Anterior cingulate cortex (tissue), 58 donors: ENCODE measurements at regions not wholly inside any gene's neighbourhood (a gene's known extent, or its start where the extent isn't known, plus 50 kb on each side); places are given as distances from the start of the nearest gene placed in this dataset.
"Not testable (repeated sequence)": the region's sequence is repeated elsewhere in the genome, so short reads cannot be mapped to it uniquely, and the experiment has no call there.

Experiments used
- DNase-seq, 58 donors: peaks; one replicate each; lab custom pipeline; 2025; lab: John Stamatoyannopoulos, UW

DNA sequence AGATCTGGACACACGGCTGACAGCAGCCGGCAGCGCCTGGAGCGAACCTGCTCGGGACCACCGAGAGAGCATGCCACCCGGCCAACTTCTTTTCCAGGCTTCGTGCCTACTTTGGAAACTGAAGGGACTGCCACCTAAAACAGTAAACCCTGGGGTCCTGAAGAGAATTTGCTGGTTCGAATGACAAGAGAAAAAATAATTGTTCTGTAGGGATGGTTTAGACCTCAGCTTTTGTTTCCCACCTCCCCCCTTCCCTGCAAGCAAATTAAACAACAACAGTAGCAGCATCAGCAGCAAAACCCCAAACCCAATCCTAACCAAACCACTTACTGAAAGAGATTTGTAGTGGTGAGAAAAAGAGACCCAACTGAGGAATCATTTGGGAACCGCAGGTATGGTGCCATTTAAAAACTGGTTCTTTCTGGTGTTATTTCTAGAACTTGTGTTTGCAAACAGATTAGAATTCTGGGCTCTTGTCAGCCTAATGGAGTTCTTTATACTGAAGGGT, 105.6 kb downstream of the LEPR start:
- no peak for DNase-seq

DNA sequence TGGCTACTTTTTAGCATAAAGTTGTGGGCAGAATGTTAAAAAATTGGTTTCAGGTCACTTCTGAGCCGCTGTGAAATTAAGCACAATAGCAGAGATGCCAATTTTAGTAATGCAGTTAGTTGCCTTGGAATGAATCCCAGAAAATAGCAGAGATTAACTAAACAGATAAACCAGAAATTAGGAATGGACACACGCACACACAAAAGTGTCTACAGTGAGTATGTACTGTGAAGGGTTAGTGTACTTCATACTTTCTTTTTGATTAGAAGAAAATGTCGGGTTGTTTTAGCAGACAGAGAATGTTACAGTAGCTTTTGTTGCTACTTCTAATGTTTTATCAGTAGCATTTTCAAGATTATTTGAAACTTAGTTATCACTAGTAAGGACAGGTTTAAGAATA, 106.7 kb downstream of the LEPR start:
- no peak for DNase-seq

DNA sequence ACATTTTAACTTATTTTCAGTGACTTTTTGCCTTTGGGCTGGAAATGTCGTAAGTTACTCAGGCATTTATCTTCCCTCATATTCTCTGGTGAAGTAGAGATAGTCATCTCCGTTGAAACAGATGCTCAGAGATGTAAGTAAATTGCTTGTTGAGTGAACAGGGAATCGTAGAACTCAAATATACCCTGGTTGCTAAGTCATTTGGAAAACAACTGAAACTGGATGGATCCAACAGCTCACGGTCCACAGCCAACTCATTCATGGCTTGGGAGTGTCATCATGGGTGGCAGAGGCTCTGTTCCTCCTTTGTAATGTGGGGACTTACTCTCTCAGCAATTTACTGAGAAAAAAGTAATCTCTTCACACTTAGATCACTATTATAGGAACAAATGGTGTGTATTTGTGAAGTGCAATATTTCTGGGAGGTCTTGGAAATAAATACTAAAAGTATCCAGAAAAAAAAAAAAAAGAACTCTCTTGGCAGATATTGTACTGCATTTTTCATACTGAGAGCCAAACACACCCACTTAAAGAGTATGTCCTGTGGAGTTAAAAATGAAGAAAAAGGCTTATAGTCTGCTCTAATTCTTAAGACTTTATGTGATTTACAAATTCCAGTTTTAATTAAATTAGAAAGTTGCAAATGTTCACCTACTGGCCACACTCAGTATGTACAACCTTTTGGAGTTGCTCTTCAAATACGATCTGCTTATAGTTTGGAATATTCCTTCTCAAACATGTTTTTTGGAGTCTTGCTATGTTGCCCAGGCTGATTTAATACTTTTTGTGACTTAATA, 107.4 kb downstream of the LEPR start:
- peak in 1 of 58 donors; percentile 0 for DNase-seq

DNA sequence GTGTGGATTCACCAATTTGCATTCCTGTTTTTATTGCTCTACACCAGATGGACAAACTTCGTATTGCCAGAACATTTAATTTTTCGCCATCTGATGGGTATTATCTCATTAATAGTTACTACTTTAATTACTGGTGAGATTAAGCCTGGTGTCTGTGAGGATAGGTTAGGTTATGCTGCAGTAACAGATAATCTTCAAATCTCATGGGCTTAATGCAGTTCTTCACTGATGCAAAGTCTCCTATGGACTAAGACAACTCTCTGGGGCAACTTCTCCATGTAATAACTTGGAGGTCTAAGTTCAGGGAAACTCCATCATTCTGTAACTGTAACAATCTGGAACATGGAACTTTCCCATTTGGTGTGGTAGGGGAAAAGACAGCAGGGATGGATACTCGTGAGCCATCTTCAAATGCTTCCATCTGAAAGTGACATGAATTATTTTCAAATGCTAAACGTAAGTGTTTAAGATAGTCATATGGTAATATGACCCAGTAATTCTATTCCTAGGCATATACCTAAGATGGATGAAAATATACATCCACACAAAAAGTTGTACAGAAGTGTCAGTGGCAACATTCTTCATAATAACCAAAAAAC, 111.6 kb downstream of the LEPR start:
- no peak for DNase-seq

DNA sequence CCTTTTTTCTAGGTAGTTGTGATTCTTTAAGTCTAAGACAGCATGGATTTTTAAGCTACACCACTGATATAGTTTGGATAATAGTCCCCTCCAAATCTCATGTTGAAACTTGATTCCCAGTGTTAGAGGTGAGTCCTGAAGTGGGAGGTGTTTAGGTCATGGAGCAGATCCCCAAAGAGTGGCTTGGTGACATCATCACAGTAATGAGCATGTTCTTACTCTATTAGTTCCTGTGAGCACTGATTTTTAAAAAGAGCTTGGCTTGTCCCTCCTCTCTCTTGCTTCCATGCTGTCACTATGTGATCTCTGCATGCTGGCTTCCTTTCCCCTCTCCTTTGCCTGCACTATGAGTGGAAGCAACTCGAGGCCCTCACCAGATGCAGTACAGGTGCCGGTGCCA, 115.5 kb downstream of the LEPR start:
- DNase-seq, result no peak

DNA sequence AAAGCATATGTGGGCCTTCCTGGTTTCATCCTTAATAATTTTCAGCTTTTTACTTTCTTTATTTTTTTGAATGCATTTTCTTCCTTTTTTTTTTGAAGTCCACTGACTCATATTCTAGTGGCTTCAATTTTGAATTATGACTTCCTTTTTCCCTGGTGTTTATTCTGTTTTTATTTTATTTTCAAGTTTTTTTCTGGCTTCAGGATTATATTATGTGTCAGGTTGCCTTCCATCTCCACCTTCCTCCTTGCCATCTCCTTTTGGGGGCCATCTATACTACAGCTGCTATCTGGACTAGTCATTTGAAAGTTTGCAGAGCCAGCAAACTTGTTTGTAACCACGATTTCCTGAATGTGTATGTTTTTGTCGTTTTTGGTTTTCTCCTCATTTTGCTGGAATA, 117.6 kb downstream of the LEPR start:
- DNase-seq, result no peak

DNA sequence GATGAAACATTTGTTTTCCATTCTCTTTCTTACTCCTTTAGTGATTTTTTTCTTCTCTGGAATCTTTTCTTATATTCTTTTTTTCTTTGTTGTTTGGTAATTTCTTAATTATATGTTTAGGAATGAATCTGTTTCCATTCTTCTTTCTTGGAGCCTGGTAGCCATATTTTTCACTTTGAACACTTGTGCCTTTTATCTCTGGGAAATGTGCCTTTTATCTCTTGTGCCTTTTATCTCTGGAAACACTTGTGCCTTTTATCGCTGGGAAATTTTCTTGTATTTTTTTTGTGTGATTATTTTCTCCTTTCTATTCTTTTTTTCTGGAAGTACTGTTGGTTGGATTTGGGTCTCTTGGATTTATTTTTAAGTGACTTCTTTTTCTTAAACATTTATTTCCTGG, 118.2 kb downstream of the LEPR start:
- no peak for DNase-seq

DNA sequence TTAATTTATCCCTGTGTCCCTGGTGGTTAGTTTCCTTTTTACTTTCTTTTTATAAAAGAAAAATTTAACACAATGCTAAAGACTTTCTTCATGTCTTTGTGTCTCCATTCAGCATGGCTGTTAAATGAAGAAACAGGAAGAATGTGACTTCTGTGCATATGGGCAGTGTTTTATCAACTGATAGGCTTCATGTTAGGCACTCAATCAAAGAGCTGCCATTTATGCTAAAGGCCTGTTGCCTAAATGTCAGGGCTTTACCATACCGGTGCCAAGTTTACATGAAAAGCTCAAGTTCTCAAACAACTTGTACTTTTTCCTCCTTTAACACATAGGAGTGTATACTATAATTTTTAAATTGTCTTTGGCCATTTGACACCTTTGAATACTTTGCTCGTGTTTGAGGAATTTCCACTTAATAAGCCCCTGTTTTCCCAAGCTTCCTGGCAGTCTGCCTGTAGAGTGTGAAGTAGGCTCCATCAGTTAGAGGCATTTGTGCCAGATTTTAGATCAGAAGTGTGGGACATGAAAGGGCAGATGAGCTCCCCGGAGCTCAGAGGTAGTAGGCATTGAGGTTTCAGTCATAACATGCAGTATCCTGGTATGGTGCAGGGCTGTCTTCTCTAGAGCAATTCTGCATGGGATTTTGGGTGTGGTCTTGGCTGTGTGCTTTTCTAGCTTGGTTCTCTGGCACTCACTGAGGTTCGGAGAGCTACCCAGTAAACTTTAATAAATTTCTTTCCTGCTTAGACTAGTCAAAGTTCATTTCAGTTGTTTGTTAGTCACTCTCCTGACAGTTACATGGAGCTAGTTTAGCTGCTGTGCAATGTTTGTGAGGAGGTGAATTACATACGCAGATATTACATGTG, 119.0 kb downstream of the LEPR start:
- no peak for DNase-seq

DNA sequence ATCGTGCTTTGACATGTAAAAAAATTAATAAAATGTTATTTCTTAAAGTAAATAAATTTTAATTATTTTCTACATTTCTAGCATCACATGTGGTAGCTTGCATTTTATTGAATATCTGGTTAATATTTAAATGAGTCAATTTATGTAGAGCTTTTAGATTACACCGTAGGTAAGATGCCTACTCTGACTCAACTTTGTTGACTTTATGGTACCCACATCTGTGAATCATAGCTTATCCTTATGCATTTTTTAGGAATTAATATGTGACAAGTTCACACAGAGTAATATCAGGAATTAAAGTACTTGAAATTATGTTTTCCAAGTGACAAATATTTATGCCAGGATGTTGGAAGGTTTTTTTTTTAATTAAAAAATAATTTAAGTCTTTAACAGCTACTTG, 120.7 kb downstream of the LEPR start:
- no peak for DNase-seq

DNA sequence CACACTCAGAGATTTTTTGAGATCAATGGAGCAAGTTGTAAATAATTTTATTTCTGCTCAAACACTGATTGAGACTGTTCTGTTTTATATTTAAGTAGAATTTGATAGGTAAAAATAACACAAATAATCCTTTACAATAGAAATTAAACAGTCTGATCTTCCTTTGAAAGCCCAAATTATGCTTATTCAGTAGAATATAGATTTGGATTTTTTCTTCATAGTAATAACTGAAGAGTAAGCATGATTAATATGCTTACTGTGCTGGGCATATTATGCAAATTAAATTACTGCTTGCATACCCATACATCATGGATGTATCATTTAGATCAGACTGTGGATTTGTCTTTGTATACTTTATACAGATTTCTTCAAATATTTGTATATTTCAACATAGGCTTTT, 121.4 kb downstream of the LEPR start:
- no peak for DNase-seq

DNA sequence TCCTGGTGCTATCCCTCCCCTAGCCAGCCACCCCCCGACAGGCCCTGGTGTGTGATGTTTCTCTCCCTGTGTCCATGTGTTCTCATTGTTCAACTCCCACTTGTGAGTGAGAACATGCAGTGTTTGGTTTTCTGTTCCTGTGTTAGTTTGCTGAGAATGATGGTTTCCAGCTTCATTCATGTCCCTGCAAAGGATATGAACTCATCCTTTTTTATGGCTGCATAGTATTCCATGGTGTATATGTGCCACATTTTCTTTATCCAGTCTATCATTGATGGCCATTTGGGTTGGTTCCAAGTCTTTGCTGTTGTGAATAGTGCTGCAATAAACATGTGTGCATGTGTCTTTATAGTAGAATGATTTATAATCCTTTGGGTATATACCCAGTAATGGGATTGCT, 122.1 kb downstream of the LEPR start:
- DNase-seq, result not testable (repeated sequence)

DNA sequence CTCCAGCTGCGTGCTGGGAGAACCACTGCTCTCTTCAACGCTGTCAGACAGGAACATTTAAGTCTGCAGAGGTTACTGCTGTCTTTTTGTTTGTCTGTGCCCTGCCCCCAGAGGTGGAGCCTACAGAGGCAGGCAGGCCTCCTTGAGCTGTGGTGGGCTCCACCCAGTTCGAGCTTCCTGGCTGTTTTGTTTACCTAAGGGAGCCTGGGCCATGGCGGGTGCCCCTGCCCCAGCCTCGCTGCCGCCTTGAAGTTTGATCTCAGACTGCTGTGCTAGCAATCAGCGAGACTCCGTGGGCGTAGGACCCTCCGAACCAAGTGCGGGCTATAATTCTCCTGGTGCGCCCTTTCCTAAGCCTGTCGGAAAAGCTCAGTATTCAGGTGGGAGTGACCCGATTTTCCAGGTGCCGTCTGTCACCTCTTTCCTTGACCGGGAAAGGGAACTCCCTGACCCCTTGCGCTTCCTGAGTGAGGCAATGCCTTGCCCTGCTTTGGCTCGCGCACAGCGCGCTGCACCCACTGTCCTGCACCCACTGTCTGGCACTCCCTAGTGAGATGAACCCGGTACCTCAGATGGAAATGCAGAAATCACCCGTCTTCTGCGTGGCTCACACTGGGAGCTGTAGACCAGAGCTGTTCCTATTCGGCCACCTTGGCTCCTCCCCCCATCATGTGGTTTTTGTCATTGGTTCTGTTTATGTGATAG, 130.0 kb downstream of the LEPR start:
- DNase-seq, result not testable (repeated sequence)

DNA sequence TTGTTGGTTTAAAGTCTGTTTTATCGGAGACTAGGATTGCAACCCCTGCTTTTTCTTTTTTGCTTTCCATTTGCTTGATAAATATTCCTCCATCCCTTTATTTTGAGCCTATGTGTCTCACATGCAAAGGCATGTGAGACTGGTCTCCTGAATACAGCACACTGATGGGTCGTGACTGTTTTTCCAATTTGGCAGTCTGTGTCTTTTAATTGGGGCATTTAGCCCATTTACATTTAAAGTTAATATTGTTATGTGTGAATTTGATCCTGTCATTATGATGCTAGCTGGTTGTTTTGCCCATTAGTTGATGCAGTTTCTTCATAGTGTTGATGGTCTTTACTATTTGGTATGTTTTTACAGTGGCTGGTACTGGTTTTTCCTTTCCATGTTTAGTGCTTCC, 132.0 kb downstream of the LEPR start:
- DNase-seq, result not testable (repeated sequence)

DNA sequence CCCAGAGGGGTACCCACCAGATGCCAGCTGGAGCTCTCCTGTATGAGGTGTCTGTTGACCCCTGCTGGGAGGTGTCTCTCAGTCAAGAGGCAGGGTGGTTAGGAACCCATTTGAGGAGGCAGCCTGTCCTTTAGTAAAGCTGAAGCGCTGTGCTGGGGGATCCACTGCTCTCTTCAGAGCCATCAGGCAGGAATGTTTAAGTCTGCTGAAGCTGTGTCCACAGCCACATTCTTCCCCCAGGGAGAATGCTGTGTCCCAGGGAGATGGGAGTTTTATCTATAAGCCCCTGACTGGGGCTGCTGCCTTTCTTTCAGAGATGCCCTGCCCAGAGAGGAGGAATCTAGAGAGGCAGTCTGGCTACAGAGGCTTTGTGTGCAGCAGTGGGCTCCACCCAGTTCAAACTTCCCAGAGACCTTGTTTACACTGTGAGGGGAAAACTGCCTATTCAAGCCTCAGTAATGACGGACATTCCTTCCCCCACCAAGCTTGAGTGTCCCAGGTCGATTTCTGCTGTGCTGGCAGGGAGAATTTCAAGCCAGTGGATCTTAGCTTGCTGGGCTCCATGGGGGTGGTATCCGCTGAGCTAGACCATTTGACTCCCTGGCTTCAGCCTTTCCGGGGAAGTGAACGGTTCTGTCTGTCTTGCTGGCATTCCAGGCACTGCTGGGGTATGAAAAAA, 133.8 kb downstream of the LEPR start:
- not testable (repeated sequence) for DNase-seq

DNA sequence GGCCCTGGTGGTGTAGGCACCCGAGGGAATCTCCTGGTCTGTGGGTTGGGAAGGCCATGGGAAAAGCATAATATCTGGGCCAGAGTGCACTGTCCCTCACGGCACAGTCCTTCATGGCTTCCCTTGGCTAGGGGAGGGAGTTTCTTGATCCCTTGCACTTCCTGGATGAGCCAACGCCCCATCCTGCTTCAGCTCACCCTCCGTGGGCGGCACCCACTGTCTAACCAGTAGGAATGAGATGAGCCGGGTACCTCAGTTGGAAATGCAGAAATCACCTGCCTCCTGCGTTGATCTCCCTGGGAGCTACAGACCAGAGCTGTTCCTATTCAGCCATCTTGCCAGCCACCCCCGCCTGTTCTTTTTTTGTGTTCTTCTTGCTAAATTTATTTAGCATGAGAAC, 134.4 kb downstream of the LEPR start:
- DNase-seq, result peak in 10 of 58 donors; percentile 0 to 33 (median 6)

DNA sequence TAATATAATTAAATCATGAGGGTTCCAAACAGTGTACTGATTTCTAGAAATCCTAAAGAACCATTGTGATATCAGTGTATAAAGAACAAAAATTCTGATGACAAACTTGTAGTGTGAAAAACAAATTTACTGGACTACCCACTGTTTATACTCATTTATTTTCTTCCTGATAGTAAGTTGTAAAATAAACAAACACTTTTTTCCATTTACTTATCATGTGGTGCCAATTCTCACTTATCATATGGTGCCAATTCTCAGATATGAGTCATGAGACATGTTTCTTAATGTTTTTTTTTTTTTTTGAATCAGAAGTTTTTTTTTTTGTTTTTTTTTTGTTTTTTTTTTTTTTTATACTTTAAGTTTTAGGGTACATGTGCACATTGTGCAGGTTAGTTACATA, 137.7 kb downstream of the LEPR start:
- no peak for DNase-seq

DNA sequence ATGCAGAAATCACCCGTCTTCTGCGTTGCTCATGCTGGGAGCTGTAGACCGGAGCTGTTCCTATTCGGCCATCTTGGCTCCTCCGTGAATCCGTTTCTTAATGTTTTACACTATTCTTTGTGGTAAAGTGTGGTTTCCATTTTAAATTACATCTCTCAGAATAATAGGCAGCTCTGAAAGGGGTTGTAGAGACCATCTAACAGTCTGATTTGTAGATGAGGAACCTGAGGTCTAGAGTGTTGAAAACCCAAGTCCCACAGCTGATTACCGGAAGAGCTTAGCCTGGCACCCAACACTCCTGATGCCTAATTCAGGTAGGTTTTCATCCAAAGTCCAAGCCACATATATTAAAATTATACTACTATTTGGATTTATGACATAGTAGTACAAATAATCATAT, 144.0 kb downstream of the LEPR start:
- DNase-seq, result no peak

DNA sequence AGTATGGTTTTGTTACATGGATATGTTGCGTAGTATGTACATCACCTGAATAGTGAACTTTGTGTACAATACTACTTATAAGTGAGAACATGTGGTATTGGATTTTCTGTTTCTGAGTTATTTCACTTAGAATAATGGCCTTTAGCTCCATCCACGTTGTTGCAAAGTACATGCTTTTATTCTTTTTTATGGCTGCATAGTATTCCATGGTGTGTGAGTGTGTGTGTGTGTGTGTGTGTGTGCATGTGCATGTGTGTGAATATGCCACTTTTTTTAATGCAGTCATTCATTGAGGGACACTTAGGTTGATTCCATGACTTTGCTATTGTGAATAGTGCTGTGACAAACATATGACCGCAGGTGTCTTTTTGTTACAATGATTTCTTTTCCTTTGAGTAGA, 147.8 kb downstream of the LEPR start:
- DNase-seq, result no peak

DNA sequence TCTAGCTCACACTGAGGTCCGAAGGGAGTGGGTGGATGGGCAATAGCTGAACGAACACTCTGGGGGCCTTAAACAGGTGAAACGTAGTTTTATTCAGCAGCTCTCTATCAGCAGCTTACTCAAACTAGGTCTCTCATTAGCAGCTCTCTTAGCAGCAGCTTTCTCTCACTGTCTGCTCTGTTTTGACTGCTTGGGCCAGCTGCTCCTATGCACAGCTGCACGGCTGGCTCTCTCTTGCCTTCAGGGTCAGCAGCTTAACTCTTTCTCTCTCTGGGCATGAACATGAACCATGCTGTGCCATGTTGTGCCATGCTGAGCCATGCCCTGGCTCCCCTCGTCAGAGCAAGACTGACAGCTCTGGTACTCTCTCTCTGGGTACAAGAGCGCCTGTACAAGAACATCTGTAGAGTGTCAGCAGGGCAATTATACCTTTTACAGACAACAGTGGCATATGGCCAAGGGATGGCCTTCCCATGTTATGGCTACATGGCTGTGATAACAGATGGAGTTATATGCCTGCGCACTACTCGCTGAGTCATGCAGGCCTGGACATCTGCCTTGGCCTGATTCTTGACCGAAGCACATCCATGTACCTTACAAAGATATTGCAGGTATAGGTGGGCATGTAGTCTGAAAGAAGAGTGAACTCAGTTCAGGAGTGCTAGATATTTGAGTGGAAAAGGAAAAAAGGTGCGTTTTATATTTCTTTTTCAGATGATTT, 152.4 kb downstream of the LEPR start:
- no peak for DNase-seq
